ENCODE measurements at regions not wholly inside any gene's neighbourhood (a gene's known extent, or its start where the extent isn't known, plus 50 kb on each side); places are given as distances from the start of the nearest gene placed in this dataset.

DNA sequence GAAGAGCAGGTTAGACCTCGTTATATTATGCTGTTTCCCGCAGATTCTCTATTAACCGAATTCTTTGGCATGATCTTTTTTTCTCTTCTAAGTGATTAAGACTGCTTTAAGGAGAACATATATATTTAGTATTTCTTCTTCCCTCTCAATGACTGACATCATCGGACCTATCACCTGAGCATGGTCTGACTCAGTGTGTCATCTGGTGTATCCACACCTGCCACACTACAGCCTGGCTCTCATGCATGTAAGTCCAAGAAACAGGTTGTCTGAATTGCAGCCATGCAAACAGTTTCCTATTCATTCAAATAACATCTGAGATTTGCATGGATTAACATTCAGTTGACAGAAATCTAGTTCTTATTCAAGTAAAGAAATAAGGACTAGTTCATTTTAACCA, 55.1 kb upstream of the CWC22 start:
- TF ChIP-seq EZH2 (IDR thresholded peaks at IDR 0.05; ENCODE audit: borderline replicate concordance, low read depth, low read length, poor library complexity, severe bottlenecking), result no peak
- TF ChIP-seq, protein P1, sequence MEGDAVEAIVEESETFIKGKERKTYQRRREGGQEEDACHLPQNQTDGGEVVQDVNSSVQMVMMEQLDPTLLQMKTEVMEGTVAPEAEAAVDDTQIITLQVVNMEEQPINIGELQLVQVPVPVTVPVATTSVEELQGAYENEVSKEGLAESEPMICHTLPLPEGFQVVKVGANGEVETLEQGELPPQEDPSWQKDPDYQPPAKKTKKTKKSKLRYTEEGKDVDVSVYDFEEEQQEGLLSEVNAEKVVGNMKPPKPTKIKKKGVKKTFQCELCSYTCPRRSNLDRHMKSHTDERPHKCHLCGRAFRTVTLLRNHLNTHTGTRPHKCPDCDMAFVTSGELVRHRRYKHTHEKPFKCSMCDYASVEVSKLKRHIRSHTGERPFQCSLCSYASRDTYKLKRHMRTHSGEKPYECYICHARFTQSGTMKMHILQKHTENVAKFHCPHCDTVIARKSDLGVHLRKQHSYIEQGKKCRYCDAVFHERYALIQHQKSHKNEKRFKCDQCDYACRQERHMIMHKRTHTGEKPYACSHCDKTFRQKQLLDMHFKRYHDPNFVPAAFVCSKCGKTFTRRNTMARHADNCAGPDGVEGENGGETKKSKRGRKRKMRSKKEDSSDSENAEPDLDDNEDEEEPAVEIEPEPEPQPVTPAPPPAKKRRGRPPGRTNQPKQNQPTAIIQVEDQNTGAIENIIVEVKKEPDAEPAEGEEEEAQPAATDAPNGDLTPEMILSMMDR (conservative IDR thresholded peaks at IDR 0.05; ENCODE audit: low read depth, low read length), result no peak
- no peaks in the 10 kb centered on the region for H3K9me3 ChIP-seq (ENCODE audit: low read depth, low read length, poor library complexity, severe bottlenecking)
- CTCF ChIA-PET, result no interaction called here
- H3K4me1 ChIP-seq (ENCODE audit: insufficient read depth, low read length, poor library complexity, severe bottlenecking), result no peaks in the 10 kb centered on the region
- H3K36me3 ChIP-seq (ENCODE audit: insufficient read depth, low read length, poor library complexity, severe bottlenecking), result no peaks in the 10 kb centered on the region
- DNase-seq (ENCODE audit: low spot score), result no peak
- intact Hi-C loops (cut with micrococcal nuclease; ENCODE audit: unreplicated experiment), result no loop called here
- POLR2A ChIA-PET (ENCODE audit: low non-redundant PET), result no interaction called here
- no peaks in the 10 kb centered on the region for H3K27me3 ChIP-seq (replicated peaks; ENCODE audit: insufficient read depth, low read depth, low read length, poor library complexity)
- no peak overlapping the region for H3K4me3 ChIP-seq (ENCODE audit: low read depth, low read length, poor library complexity, severe bottlenecking)
- H3K27ac ChIP-seq (ENCODE audit: low read depth, low read length, poor library complexity, severe bottlenecking), result no peak overlapping the region
- BruUV-seq (replicated peaks), result no TSS peak

DNA sequence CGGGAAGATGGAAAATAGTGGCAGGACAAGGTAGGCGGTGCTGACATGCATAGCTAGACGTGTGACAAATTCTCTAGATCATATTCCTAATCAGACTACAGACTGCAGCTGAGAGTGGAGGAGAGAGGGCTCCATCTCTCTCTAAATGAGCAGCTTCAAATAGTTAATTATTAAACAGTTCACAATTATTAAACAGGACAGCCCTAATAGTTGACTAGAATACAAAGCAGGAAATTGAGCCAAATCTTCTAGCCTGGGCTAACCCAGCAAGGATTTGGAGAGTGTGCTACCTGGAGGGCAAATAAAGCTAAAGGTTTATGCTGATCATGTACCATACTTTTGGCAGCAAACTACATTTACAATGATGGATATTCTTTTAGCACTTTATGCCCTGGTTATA, 54.4 kb upstream of the CWC22 start:
- Histone ChIP-seq H3K27ac (ENCODE audit: low read depth, low read length, poor library complexity, severe bottlenecking) (no peak overlapping the region), H3K27me3 (replicated peaks; ENCODE audit: insufficient read depth, low read depth, low read length, poor library complexity) (no peaks in the 10 kb centered on the region), H3K9me3 (ENCODE audit: low read depth, low read length, poor library complexity, severe bottlenecking) (no peaks in the 10 kb centered on the region), H3K4me1 (ENCODE audit: insufficient read depth, low read length, poor library complexity, severe bottlenecking) (no peaks in the 10 kb centered on the region), H3K4me3 (ENCODE audit: low read depth, low read length, poor library complexity, severe bottlenecking) (no peak overlapping the region), H3K36me3 (ENCODE audit: insufficient read depth, low read length, poor library complexity, severe bottlenecking) (no peaks in the 10 kb centered on the region)
- ChIA-PET CTCF (no interaction called here), POLR2A (ENCODE audit: low non-redundant PET) (no interaction called here)
- no peak for TF ChIP-seq EZH2 (IDR thresholded peaks at IDR 0.05; ENCODE audit: borderline replicate concordance, low read depth, low read length, poor library complexity, severe bottlenecking)
- TF ChIP-seq, protein P1 (conservative IDR thresholded peaks at IDR 0.05; ENCODE audit: low read depth, low read length), result no peak
- DNase-seq (ENCODE audit: low spot score), result no peak
- BruUV-seq (replicated peaks), result no TSS peak
- intact Hi-C loops (cut with micrococcal nuclease; ENCODE audit: unreplicated experiment), result no loop called here

DNA sequence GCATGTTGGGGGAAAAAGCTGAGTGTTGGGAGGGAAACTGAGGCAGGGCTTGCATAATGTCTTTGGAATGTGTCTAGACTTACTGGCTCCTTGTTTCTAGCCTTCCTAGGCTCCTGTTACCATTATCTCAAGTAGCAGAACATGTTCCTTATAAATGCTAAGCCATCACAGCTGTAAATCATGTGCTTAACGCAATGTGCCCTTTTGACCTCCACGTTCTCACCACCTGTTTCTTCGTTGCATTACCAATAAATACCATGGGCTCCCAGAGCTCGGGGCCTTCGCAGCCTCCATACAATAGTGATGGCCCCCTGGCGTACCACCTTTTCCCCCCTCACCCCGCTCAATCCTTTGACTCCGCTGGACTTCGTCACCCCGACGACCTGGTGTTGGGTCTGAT, 54.0 kb upstream of the CWC22 start:
- POLR2A ChIA-PET (ENCODE audit: low non-redundant PET), result no interaction called here
- DNase-seq (ENCODE audit: low spot score), result no peak
- BruUV-seq (replicated peaks), result no TSS peak
- Histone ChIP-seq H3K9me3 (ENCODE audit: low read depth, low read length, poor library complexity, severe bottlenecking) (no peaks in the 10 kb centered on the region), H3K27me3 (replicated peaks; ENCODE audit: insufficient read depth, low read depth, low read length, poor library complexity) (no peaks in the 10 kb centered on the region), H3K4me3 (ENCODE audit: low read depth, low read length, poor library complexity, severe bottlenecking) (no peak overlapping the region), H3K27ac (ENCODE audit: low read depth, low read length, poor library complexity, severe bottlenecking) (no peak overlapping the region), H3K4me1 (ENCODE audit: insufficient read depth, low read length, poor library complexity, severe bottlenecking) (no peaks in the 10 kb centered on the region), H3K36me3 (ENCODE audit: insufficient read depth, low read length, poor library complexity, severe bottlenecking) (no peaks in the 10 kb centered on the region)
- CTCF ChIA-PET, result no interaction called here
- intact Hi-C loops (cut with micrococcal nuclease; ENCODE audit: unreplicated experiment), result no loop called here
- no peak for TF ChIP-seq EZH2 (IDR thresholded peaks at IDR 0.05; ENCODE audit: borderline replicate concordance, low read depth, low read length, poor library complexity, severe bottlenecking)
- TF ChIP-seq, protein P1 (conservative IDR thresholded peaks at IDR 0.05; ENCODE audit: low read depth, low read length), result no peak

All from A673 (cell line).